HG03025 (cell line): ENCODE measurements at regions not wholly inside any gene's neighbourhood (a gene's known extent, or its start where the extent isn't known, plus 50 kb on each side); places are given as distances from the start of the nearest gene placed in this dataset.

Source experiments
- ATAC-seq: cut with Tn5 transposase; IDR thresholded peaks from one replicate; pipeline ENCODE4 v1.9.1; 2021; ENCODE audit warnings: mild to moderate bottlenecking, moderate library complexity; ENCODE audit not compliant: unreplicated experiment, low FRiP score

- no peak for ATAC-seq
Observed at GRCh38 chr2:219980638-219981037, 353.2 kb downstream of the SLC4A3 start.

DNA sequence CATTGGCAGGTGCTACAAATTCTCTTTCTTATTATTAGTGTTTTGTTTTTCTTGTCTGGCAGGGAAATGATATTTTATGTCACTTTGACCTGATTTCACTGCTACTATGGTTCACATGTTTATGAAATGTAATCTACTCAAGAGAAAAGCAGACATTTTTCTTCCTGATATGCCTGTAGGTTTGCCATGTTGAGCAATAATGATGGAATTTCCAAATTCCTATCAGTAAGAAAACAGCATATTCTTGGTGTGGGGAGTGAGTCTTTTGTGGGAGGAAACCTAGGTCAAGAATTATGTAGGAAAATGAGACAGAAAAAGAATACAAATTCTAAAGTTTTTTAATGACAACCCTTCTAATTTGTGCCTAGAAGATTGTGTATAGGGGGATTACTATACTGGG, 356.4 kb downstream of the SLC4A3 start:
- no peak for ATAC-seq

DNA sequence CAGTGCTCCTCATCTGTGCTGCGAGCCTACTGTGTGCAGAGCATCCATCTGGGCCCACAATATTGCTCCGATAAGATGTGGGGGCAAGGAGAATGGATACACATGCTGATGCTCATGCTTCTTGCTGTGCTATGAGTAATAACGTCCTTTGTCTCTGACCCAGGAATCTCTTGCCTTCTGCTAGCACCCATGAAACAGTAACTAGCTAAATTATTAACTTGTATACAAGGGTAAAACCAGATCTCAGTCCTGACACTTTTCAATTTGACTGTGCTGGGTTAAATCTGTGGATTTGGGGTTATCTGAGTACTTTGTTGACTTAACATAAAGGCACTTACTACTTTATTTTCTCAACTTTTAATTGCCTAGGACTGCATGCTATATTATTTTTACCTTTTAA, 357.6 kb downstream of the SLC4A3 start:
- ATAC-seq, result no peak

DNA sequence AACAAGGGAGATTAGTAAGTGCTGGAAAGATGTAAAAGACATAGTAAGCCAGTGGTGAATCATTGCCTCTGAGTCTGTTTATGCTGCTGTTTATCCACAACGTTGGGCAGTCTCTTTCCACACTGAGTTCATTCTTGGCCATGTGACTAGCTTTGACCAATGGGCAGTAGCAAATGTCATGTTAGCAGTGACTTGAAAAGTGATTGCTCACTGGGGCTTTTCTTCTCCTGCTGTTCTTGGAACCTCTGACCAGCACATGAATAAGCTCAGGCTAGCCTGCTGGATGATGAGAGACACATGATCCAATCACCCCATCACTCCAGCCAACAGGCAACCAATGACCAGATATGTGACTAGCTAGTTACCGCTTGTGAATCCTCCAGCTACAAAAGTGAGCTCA, 360.4 kb downstream of the SLC4A3 start:
- ATAC-seq, result no peak

DNA sequence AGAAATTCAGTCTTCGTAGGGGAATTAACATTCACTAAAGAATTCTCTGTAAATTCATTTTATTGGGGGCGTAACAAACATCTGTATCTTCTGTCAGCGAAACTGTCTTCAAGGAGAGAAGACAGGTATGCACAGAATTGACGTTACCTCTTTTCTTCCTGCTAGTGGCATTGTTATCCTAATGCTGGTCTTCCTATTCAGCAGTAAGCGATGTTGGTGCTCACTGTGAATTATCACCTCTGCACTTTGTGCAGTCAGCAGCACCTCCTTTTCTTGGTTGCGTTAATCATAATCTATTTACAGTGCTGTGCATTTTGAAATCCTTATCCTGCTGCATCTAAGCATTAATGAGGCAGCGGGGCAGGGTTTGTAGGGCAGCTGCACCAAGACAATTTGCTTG, 362.3 kb downstream of the SLC4A3 start:
- no peak for ATAC-seq

DNA sequence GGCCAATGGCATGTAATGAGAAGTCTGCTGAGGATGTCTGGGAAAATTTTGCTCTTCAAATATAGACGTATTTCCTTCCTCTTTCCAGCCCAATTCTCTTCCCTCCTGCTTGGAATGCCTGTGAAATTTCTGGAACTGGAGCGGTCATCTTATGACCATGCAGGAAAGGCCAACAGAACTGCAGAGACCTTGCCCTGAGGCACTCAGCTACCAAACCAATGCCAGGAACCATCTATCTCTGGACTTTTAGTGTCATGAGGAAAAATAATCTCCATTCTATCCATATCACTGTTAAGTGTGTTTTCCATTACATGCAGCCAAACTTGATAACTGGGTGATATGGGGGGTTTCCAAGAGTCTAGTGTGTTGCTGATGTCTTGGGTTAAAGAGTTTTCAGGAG, 363.7 kb downstream of the SLC4A3 start:
- no peak for ATAC-seq

DNA sequence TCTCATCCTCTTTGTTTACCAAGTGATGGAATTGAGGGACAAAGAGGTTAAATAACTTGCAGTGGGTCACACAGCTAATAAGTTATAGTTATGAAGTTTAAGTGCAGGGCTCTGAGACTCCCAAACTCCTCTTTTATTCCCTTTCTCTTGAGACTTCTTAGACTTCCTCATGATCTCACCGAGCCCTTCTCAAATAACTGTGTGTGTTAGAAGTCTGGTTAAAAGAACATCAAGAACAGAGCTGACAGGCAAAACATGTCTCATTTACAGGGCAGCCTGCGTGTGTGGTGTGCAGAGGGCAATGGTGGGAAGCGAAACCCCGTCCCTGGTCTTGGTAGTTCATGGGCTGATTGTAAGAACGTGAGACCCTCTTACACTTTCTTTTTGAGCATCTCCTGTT, 368.0 kb downstream of the SLC4A3 start:
- ATAC-seq, result no peak

GRCh38 chr2:219995991-219996765, 368.7 kb downstream of the SLC4A3 start:
- ATAC-seq, result no peak

- ATAC-seq, result no peak
Observed at GRCh38 chr2:219997341-219997851, 370.0 kb downstream of the SLC4A3 start.

DNA sequence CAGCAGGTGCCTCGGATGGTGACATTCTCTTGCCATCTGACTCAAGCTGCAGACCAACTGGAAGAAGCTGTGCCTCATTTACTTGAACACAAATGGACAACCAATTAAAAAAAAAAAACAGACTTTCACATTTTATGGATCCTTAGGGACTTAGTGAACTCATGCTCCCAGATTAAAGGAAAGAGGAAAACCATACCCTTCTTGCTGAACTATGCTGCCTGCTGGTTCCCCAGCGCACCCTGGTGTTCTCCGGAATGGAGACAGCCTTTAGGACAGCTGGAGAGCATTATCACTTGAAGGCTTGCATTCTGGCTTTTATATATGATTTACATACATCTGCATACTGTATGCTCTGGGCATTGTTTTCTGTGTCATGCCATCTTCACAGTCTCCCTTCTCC, 370.7 kb downstream of the SLC4A3 start:
- ATAC-seq, result no peak

DNA sequence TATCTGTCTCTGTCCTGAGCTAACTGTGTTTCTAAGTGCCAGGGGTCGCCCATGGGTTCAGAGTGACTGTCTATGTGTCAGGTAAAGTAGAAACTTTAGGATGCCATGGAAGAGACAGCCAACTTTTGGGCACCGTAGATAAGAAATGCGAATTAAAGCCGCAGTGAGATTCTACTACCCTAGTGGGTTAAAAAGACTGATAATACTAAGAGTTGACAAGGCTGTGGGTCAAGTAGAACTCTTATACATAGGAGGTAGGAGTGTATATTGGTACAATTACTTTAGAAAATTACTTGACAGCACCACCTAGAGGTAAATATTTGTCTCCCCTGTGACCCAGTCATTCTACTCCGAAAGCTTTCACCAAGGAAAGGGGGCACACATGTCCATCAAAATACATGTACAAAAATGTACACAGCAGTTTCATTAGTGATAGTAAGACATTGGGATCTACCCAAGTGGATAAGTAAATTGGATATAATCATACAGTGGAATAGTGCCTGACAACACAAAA, 371.3 kb downstream of the SLC4A3 start:
- ATAC-seq, result no peak

DNA sequence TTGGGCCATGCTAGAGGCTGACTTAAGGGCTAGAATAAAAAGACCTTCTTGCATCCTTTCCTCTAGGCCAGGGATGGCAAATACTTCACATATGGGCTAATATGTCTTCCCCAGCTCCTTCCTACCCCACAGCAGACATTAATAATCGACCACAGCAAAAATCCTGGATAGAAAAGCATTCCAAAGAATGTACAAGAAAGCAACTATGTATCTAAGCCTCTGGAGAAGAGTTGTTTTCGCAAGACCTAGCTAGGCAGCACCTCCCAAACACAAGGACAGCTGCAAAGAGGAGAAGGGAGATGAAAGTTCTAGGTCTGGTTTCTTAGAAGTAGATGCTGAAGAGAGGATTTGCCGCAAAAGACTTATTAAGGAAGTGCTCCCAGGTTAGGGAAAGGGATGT, 372.6 kb downstream of the SLC4A3 start:
- no peak for ATAC-seq

- no peak for ATAC-seq
Observed at GRCh38 chr2:220000586-220000985, 373.2 kb downstream of the SLC4A3 start.

DNA sequence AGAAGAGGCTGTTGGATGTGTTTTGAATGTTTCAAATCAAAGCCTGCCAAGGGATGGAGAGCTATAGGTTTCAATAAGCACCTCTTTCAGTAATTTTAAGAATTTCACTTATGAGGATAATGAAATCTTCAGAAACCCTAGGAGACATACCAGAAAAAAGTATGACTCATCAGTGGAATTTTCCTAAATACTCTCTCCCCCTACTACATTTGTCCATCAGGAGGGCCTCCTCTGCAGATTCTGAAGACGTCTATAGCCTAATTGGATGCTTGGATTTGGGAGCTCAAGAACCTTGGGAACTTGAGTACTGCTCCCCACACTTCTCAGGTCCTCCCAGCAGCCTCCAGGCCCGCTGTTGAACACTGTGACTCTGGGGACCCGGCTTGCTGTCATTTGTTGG, 374.3 kb downstream of the SLC4A3 start:
- no peak for ATAC-seq

- no peak for ATAC-seq
Observed at GRCh38 chr2:220002251-220002650, 374.8 kb downstream of the SLC4A3 start.

- ATAC-seq, result no peak
Observed at GRCh38 chr2:220002699-220003098, 375.3 kb downstream of the SLC4A3 start.

- ATAC-seq, result no peak
Observed at GRCh38 chr2:220005362-220005761, 377.9 kb downstream of the SLC4A3 start.

DNA sequence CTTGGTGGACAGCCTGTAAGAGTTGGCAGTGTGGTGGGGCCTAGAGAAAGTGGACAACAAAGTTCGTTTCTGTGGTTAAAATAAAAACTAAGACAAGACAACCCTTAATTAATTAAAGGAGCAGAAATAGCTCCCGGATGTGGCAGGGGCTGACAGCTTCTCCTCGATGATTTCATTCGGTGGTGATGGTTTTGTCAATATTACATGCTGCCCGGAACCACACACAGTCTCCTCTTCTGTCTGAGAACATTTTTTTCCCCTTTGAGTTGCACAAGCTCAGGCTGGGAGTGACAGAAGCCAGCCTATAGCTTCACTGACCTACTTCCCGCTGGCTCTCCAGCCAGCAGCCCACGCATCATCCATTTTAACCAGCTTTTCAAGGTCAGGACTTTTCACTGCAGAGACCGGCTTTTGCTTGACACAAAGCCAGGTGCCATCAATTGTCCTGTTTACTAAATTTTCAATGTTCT, 378.8 kb downstream of the SLC4A3 start:
- ATAC-seq, result no peak

DNA sequence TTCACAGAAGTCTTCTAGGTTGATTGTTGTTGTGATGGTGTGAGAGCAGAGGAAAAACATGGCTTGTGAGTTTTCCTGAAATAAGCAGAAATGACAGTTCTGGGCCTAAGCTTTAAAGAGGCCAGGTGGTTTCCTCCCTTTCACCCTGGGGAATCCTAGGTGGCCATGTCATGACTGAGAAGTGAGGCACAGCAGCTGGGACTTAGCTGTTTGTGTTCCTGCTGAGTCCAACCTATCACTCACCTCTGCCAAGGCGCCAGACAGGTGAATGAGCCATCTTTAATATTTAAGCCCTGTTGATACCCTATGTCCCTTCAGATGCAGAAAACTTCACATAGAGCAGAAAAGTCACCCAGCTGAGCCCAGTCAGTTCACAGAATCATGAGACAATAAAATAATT, 384.4 kb downstream of the SLC4A3 start:
- no peak for ATAC-seq

- ATAC-seq, result no peak
Observed at GRCh38 chr2:220014961-220015360, 387.5 kb downstream of the SLC4A3 start.

DNA sequence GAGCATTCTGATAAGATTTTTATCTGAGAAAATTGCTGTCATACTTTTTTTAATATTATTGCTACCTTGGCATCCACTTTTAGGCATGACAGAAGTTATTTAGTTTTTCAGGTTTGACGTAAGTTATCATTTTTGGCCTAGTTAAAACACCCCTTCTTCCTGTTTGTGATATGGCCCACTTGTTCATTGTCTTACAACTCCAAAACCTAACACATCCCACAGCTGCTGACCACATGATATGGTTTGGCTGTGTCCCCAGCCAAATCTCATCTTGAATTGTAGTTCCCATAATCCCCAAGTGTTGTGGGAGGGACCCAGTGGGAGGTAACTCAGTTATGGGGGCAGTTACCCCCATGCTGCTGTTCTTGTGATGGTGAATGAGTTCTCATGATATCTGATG, 388.1 kb downstream of the SLC4A3 start:
- ATAC-seq, result no peak

DNA sequence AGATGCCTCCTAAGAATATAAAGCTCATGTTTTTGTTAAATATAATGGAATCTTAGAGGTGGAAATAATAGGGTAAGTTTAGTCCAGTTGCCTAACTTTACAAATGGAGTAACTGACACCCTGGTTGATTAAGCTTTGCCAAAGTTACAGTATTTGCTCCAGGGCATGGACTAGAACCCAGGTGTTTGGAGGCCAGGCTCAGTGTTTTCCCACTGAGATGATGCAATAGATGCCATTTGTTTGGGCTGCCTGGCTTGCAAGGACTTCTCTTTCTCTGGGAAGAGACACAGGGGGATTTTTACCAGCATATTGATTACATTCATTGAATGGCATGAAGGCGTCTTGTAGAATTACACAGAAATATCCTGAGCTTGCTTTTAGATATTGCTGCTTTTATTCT, 397.8 kb downstream of the SLC4A3 start:
- ATAC-seq, result no peak
